GM19372 (cell line): ENCODE measurements at regions not wholly inside any gene's neighbourhood (a gene's known extent, or its start where the extent isn't known, plus 50 kb on each side); places are given as distances from the start of the nearest gene placed in this dataset.
"Not testable (repeated sequence)": the region's sequence is repeated elsewhere in the genome, so short reads cannot be mapped to it uniquely, and the experiment has no call there.

Experiments used
- ATAC-seq: cut with Tn5 transposase; IDR thresholded peaks from one replicate; pipeline ENCODE4 v1.9.1; 2021; ENCODE audit warnings: mild to moderate bottlenecking, low read depth, moderate library complexity; ENCODE audit not compliant: unreplicated experiment

DNA sequence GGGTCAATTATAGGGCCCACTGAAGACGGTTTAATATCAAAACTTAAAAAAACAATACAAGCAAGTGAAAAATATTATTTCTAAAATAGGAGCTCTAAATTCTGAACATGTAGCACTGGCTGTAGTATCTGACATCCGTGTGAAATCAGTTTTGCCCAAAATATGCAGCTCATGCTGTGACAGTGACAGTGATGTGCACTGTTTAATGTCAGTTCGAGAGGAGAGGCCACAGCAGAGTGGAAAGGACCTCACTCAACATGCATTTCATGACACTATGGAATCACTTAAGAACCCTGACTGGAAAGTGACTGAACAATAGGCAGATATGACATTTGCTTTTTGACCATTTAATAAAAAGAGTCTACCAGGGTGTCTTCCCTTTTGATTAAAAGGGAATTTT is 397.0 kb downstream of the FRK start:
- no peak for ATAC-seq

- no peak for ATAC-seq
Measured at GRCh38 chr6:115643762-115644161, 416.9 kb downstream of the FRK start.

GRCh38 chr6:115634887-115635286 is 425.8 kb downstream of the FRK start:
- ATAC-seq = no peak

- ATAC-seq = no peak
Measured at GRCh38 chr6:115634131-115634530, 426.6 kb downstream of the FRK start.

DNA sequence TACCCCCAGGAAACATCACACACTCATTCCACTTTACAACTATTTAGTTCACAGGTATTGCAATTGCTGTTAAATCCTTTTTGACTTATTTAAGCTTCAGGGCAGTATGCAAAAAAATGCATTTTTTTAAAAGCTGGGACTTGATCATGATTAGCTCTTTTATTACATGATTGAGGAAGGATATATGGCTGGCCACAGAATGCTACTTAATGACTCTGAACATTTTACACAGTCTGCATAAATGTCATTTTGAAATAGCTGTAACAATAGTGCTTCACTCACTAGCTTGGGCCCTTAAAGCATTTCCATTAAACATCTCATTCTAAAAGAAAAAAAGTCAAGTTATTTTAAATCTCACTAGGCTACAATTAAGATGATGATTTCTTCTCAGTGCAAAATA is 429.7 kb downstream of the FRK start:
- ATAC-seq = no peak

DNA sequence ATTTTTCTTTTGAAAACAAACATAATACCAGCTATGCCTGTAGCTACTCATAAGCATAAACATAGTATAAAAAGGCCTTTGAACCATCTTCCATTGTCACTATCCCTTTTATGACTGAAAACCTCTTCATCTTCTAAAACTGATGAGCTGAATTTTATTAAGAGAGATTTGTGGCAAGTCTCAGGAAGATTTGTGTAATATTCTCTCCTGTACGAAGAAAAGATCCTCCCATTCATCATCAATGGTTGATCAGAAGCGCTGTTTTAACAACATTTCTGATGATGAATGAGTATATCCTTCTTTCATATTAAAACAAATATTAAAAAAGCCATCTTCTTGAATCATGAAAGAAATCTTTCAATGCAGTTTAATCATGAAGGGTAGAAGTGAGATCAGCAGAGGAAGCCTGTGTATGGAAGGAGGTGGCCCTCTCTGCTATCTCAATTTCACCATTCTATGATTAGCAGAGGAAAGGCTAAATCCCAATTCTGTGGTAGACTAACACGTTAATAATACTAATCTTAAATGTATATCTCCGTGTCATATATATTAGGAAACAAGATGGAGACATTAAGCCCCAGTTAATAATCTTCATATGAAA is 430.2 kb downstream of the FRK start:
- ATAC-seq = no peak

DNA sequence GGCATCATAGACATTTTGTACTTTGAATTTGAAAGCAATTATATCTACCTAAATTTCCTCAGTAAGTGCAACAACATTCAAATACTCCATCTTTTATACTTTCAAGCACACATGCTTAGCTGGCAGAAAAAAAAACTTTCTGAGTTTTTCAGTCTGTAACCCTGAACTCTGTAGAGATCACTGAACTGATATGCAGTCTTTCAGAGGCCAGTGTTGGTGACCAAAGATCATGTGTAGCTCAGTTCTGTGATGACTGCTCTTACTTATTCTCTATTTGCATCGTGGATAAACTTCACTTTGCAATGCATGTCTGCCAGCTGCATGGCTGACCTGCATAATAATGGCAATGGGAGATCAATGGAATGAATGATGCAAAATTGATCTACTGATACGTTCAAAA is 431.3 kb downstream of the FRK start:
- no peak for ATAC-seq

DNA sequence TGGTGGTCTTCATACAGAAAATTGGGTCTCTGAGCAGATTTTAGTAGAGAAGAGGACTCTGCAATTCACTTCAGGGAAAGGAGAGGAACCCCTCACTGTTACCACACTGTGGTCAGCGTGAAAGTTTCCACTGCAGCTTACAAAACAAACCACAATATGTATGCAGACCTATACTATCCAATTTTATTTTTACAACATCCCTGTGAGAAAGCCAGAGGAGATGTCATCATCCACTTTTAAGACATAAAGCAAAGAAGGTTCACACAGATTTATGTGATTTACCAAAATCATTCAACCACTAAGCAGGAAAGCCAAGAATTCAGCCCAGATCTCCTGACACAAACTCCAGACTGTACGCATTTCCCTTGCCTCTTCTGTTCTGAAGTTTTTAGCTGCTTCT is 442.4 kb downstream of the FRK start:
- ATAC-seq = no peak

DNA sequence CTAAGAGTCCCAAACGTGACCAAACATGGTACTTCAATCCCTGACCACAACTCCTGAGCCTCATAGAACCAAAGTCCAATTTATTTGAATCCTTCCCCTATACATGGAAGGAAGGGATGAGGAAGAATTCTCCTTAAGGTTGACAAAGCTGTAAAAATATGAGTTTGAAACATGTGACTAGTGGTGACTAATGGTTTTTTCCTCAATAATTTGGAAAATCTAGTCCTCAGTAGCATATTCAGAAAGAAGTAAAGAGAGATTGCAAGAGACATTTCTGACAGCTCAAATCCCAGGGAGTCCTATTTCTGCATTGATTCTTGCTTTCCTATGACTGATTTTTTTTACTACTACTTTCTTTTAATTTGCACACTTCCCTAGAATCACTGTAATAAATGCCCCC is 443.7 kb downstream of the FRK start:
- no peak for ATAC-seq

DNA sequence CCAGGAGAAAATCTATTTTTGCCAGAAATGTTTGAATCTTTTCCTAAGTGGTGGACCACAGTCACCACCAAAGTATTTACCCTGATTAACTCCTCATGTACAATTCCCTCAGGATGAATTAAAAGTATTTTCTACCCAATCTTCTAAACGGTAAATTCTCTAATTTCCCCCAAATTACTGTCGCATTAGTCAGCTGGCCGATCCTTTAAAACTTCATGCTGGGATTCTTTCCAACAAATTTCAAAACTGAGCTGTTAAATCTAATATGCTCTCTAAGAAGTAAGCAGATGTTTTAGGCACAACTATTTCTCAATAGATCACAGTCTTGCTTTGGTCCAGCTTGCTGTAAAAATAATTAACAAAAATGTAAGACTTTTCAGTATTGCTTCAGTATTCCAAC is 447.2 kb downstream of the FRK start:
- no peak for ATAC-seq

DNA sequence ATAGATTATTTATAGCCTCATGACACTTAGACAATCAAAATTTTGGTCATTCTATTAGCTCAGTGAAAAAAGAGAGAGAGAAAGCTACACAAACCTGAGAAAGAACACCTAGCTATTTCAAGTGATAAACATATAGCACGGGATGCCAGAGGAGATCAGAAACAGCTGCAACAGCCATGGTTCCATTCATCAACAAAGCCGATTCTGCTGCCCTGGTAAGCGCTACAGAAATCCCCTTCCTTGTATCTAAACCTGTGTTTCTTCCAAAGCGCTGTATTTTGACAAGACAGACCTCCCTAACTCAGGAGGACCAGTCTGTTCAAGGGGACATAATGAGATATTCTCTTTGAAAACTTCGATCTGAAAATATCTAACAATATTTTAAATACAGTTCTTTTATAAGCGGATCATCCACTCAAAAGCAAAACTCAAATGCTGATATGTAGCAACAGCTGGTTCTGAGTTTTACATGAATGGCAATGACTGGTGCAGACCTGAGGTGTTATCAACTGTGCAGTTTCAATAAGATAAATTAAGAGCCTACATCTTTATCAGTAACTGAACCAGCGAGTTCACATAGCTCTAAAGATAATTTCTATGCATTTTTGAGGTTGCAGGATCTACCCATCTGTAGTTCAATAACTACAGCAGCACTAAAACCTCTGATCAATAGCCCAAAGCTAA is 447.8 kb downstream of the FRK start:
- no peak for ATAC-seq

- ATAC-seq = no peak
Measured at GRCh38 chr6:115612216-115612615, 448.5 kb downstream of the FRK start.

DNA sequence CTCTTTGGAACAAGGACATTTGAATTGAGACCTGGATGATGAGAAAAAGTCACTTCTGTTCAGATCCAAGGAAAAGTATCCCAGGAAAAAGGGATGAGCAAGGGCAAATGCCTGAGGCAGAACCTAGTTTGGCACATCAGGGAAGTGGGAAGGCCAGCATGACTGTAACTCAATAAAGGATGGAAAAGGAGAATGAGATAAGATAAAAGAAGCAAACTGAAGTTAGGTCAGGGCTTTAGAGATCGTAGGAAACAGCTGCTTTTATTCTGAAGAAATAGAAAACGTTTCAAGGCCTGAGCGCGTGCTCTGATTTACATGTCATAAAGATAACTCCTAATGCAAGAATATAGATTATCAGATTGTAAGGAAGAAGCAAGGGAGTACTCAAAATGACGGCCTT is 450.0 kb downstream of the FRK start:
- ATAC-seq = no peak

- ATAC-seq = no peak
Measured at GRCh38 chr6:115609111-115609510, 451.6 kb downstream of the FRK start.

DNA sequence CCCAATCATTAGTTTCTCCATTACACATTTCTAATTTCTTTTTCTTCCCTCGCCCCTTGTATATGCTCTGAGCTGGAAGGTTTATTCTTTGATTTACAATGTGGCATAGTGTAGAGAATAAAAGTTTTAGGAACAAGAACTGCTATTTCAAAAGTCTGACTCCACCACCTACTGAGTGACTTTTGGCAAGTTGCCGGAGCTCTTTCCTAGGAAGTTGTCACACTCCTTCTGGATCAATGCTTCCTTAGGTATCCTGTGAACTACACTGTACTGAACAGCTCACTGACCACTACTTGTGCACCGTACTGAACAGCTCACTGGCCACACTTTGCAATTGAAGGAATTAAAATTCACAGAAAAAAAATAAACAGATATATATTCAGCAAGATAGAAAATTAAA is 458.2 kb downstream of the FRK start:
- ATAC-seq = no peak

- no peak for ATAC-seq
Measured at GRCh38 chr6:115601509-115601908, 459.2 kb downstream of the FRK start.

DNA sequence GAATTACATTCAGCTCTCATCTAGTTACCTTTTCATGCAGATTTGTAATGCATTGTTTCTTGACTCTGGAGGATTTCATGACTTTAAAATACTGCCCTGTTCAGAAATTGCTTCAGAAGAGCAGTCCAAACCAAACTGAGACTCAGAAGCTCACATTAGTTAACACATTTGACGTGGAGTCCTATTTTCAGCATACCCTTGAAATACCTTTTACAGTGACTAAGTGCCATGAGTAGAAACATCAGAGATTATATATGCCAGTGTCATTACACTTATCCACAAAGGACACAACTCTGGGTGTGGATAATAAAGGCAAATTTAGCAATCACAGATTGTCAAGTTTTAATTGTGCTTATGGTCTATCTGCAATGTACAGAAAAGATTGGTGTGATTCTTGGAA is 459.6 kb downstream of the FRK start:
- ATAC-seq = no peak

DNA sequence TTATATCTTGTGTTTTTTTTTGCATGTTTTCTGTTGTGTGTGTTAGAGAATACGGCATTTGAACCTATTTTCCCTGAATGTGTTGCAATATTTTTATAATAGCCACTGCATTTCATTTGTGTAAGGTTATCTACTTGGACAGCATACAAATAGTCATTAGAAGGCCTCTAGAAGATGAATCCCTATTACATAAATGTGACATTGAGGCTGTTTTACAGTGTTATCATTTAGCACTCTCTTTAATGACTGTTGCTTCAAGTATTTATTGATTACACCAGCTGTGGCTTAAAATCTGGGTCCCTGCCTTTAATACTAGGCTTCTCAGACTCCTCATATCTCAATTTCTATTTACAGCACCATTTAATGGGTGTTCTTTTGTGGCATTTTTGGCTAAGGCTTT is 465.8 kb downstream of the FRK start:
- no peak for ATAC-seq

DNA sequence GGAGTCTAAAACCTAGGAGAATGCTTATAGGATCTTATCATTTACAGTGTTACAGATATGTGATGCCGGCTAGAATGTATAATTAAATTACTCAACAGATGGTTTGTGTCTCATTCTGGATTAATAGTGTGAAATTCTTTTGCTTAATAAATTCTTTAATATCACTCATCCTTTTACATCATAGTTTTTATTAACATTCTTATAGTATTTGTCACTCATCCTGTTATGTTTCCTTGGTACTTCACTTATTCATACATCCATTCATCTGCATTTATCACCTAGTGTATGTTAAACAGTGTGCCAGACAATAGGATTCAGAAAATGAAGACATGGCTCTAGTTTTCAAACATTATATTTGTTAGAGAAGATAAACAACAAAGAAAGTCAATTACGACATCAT is 468.7 kb downstream of the FRK start:
- no peak for ATAC-seq

DNA sequence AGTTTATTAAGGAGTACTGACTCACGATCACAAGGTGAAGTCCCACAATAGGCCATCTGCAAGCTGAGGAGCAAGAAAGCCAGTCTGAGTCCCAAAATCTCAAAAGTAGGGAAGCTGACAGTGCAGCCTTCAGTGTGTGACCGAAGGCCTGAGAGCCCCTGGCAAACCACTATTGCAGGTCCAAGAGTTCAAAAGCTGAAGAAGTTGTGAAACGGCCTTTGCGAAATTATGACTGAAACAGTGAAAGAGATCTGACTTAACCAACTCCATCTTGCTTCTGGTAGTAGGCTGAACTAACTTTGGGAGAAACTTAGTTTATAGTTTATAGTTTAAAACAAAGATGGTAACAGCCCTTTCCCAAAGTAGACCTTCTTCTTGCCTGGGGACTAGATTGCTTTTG is 471.6 kb downstream of the FRK start:
- ATAC-seq = not testable (repeated sequence)

DNA sequence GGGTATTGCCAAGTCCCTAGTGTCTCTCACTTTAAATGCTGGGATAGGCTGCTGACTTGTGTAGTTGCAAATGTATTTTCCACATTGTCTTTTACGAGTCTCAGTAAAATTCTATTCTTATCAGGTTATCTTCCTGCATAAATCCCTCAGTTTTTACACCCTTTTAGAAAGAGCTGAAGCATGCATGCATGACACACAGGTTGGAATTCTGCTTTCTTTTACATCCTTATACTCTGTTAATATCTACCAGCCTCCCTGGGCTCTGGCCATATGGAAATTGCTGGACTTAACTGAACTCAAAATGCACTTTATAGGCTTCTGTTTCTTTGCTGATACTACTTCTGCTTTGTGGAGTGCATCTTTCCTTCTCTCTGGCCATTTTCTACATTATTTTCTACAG is 477.4 kb downstream of the FRK start:
- ATAC-seq = no peak

DNA sequence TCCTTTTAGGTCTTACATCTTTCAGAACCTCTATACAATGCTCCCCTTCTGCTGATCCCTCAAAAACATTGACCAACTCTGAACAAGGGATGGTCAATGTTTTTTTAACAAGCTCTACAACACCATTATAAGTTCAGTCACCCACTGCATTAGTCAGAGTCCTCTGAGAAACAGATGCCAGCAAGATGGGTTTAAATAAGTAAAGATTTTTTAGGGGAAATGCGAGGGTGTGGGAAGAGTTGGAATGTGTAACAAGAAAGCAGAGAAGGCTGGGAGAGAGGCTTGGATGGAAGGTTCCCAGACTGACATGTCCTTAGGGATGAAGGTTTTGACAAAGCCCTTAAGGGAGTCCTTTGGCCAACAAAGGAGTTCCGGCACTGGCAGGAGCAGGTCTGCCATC is 478.3 kb downstream of the FRK start:
- ATAC-seq = no peak

DNA sequence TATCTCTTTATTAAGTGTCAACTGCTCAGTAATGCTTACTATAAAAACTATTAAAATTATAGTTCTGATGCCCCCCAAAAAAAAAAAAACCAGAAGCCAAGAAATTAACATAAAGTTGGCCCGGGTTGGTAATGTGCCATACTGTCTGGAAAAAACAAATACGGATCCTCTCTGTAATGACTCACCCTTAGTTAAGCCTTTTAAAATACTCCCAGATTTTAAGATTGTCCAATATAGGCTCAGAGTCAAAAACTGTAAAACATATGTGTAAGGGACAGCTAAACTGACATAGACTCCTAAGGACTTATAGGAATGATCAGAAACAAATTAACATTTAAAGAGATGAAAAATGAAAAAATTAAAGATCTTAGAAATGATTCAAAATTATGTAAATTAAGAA is 481.1 kb downstream of the FRK start:
- not testable (repeated sequence) for ATAC-seq
